Neural progenitor cell (in vitro differentiated cells): ENCODE measurements at regions not wholly inside any gene's neighbourhood (a gene's known extent, or its start where the extent isn't known, plus 50 kb on each side); places are given as distances from the start of the nearest gene placed in this dataset.
A peak's percentile ranks its signal among the peaks of the same experiment; 100 is the strongest.

Experiments used
- DNase-seq: peaks from one replicate; pipeline ENCODE4 v3.0.0-alpha.2; 2016; ENCODE audit warnings: low spot score
- H2AFZ ChIP-seq: fragments of 200-600 bp; sonication (generic); replicated peaks from 2 replicates; pipeline ENCODE4 v1.6.1; 2016; ENCODE audit warnings: antibody characterized with exemption
- H3F3A ChIP-seq: fragments of 200-600 bp; sonication (generic); 2 replicates; pipeline ENCODE4 v1.6.1; 2016; ENCODE audit warnings: antibody characterized with exemption, low read depth
- H3K27ac ChIP-seq: fragments of 200-600 bp; sonication (generic); 2 replicates; pipeline ENCODE4 v1.5.1; 2016; ENCODE audit warnings: mild to moderate bottlenecking
- H3K27me3 ChIP-seq: fragments of 200-600 bp; sonication (generic); 2 replicates; pipeline ENCODE4 v1.6.1; 2016; ENCODE audit warnings: mild to moderate bottlenecking, moderate library complexity
- H3K36me3 ChIP-seq: fragments of 200-600 bp; sonication (generic); 2 replicates; pipeline ENCODE4 v1.5.1; 2016
- H3K4me1 ChIP-seq: fragments of 200-600 bp; sonication (generic); 2 replicates; pipeline ENCODE4 v1.6.1; 2016; ENCODE audit warnings: mixed run types
- H3K4me2 ChIP-seq: fragments of 200-600 bp; sonication (generic); 2 replicates; pipeline ENCODE4 v1.6.1; 2016
- H3K4me3 ChIP-seq: fragments of 200-600 bp; sonication (generic); 2 replicates; pipeline ENCODE4 v1.5.1; 2016
- H3K79me2 ChIP-seq: fragments of 200-600 bp; sonication (generic); 2 replicates; pipeline ENCODE4 v1.6.1; 2016; ENCODE audit warnings: low read depth
- H3K9ac ChIP-seq: fragments of 200-600 bp; sonication (generic); 2 replicates; pipeline ENCODE4 v1.6.1; 2016
- H3K9me3 ChIP-seq: fragments of 200-600 bp; sonication (generic); 2 replicates; pipeline ENCODE4 v1.5.1; 2016; ENCODE audit warnings: low read depth
- H4K20me1 ChIP-seq: fragments of 200-600 bp; sonication (generic); 2 replicates; pipeline ENCODE4 v1.6.1; 2016; ENCODE audit warnings: low read depth
- H3K27ac Mint-ChIP-seq: 3 replicates; pipeline ENCODE4 v1.8.0; 2021; ENCODE audit warnings: mixed read lengths
- H3K27me3 Mint-ChIP-seq: 2 replicates; pipeline ENCODE4 v1.8.0; 2022; ENCODE audit warnings: low read depth, mild to moderate bottlenecking, inconsistent platforms, moderate library complexity, mixed read lengths; ENCODE audit not compliant: insufficient read depth
- H3K36me3 Mint-ChIP-seq: 3 replicates; pipeline ENCODE4 v1.8.0; 2021; ENCODE audit warnings: mixed read lengths
- H3K4me1 Mint-ChIP-seq: 3 replicates; pipeline ENCODE4 v1.8.0; 2021; ENCODE audit warnings: mixed read lengths
- H3K4me3 Mint-ChIP-seq: 3 replicates; pipeline ENCODE4 v1.8.0; 2021; ENCODE audit warnings: mild to moderate bottlenecking, moderate library complexity, mixed read lengths
- H3K9me3 Mint-ChIP-seq: 3 replicates; pipeline ENCODE4 v1.8.0; 2020; ENCODE audit warnings: mixed read lengths
- CTCF ChIP-seq: fragments of 200-600 bp; sonication (generic); IDR thresholded peaks from 2 replicates; pipeline ENCODE4 v1.5.1; 2017; ENCODE audit warnings: antibody characterized with exemption, mild to moderate bottlenecking
- EZH2 ChIP-seq: fragments of 200-600 bp; sonication (generic); IDR thresholded peaks from 2 replicates; pipeline ENCODE4 v1.6.1; 2017; ENCODE audit warnings: antibody characterized with exemption, mild to moderate bottlenecking, moderate library complexity
- EZH2phosphoT487 ChIP-seq: fragments of 200-600 bp; sonication (generic); IDR thresholded peaks from 2 replicates; pipeline ENCODE4 v1.6.1; 2017; ENCODE audit warnings: antibody characterized with exemption

- no peak overlapping the region for H2AFZ ChIP-seq
- no peak overlapping the region for H3K9ac ChIP-seq
- peak overlapping the region; percentile 44 for H3K27ac Mint-ChIP-seq
- peaks cover 7% of the 10 kb centered on the region for H3K4me1 Mint-ChIP-seq
- H3K36me3 ChIP-seq = no peaks in the 10 kb centered on the region
- H4K20me1 ChIP-seq = no peaks in the 10 kb centered on the region
- peaks cover 5% of the 10 kb centered on the region for H3K27me3 Mint-ChIP-seq
- H3K79me2 ChIP-seq = no peaks in the 10 kb centered on the region
- H3K27me3 ChIP-seq = no peaks in the 10 kb centered on the region
- TF ChIP-seq CTCF = no peak
- TF ChIP-seq EZH2 = no peak
- TF ChIP-seq EZH2phosphoT487 = no peak
- no peaks in the 10 kb centered on the region for H3F3A ChIP-seq
- no peaks in the 10 kb centered on the region for H3K9me3 ChIP-seq
- peaks cover 3% of the 10 kb centered on the region for H3K9me3 Mint-ChIP-seq
- H3K4me2 ChIP-seq = no peak overlapping the region
- H3K27ac ChIP-seq = no peak overlapping the region
- peaks cover 13% of the 10 kb centered on the region for H3K4me1 ChIP-seq
- DNase-seq = no peak
- H3K36me3 Mint-ChIP-seq = no peaks in the 10 kb centered on the region
- no peak overlapping the region for H3K4me3 Mint-ChIP-seq
- H3K4me3 ChIP-seq = no peak overlapping the region
These were observed 184.9 kb downstream of the SEC61B start for GRCh38 chr9:99406939-99407338.

- H3K36me3 ChIP-seq = no peaks in the 10 kb centered on the region
- H3K9ac ChIP-seq = no peak overlapping the region
- H3F3A ChIP-seq = no peaks in the 10 kb centered on the region
- peaks cover 7% of the 10 kb centered on the region for H3K4me1 Mint-ChIP-seq
- H4K20me1 ChIP-seq = no peaks in the 10 kb centered on the region
- no peak overlapping the region for H3K4me2 ChIP-seq
- no peak for TF ChIP-seq CTCF
- no peak for TF ChIP-seq EZH2phosphoT487
- no peak for TF ChIP-seq EZH2
- no peak overlapping the region for H2AFZ ChIP-seq
- peaks cover 13% of the 10 kb centered on the region for H3K4me1 ChIP-seq
- no peaks in the 10 kb centered on the region for H3K36me3 Mint-ChIP-seq
- no peaks in the 10 kb centered on the region for H3K79me2 ChIP-seq
- peaks cover 3% of the 10 kb centered on the region for H3K9me3 Mint-ChIP-seq
- no peak overlapping the region for H3K27ac Mint-ChIP-seq
- H3K4me3 Mint-ChIP-seq = no peak overlapping the region
- no peaks in the 10 kb centered on the region for H3K27me3 Mint-ChIP-seq
- H3K9me3 ChIP-seq = no peaks in the 10 kb centered on the region
- no peaks in the 10 kb centered on the region for H3K27me3 ChIP-seq
- no peak overlapping the region for H3K27ac ChIP-seq
- no peak for DNase-seq
- no peak overlapping the region for H3K4me3 ChIP-seq
These were observed 189.0 kb downstream of the SEC61B start for GRCh38 chr9:99411068-99411467.

GRCh38 chr9:99411479-99412115 is 189.5 kb downstream of the SEC61B start:
- Mint-ChIP-seq H3K4me1 (peaks cover 7% of the 10 kb centered on the region), H3K4me3 (no peak overlapping the region), H3K9me3 (peaks cover 3% of the 10 kb centered on the region), H3K27me3 (no peaks in the 10 kb centered on the region), H3K27ac (no peak overlapping the region), H3K36me3 (no peaks in the 10 kb centered on the region)
- H2AFZ ChIP-seq = no peak overlapping the region
- DNase-seq = peak; percentile 45
- no peaks in the 10 kb centered on the region for H3F3A ChIP-seq
- no peak overlapping the region for H3K9ac ChIP-seq
- no peak overlapping the region for H3K4me3 ChIP-seq
- H3K4me2 ChIP-seq = peak overlapping the region; percentile 35
- TF ChIP-seq EZH2phosphoT487 = no peak
- no peak for TF ChIP-seq EZH2
- TF ChIP-seq CTCF = no peak
- no peak overlapping the region for H3K27ac ChIP-seq
- H3K27me3 ChIP-seq = no peaks in the 10 kb centered on the region
- H3K36me3 ChIP-seq = no peaks in the 10 kb centered on the region
- H3K79me2 ChIP-seq = no peaks in the 10 kb centered on the region
- no peaks in the 10 kb centered on the region for H4K20me1 ChIP-seq
- no peaks in the 10 kb centered on the region for H3K9me3 ChIP-seq
- peaks cover 13% of the 10 kb centered on the region for H3K4me1 ChIP-seq
